SHP77 (cell line): ENCODE measurements at regions not wholly inside any gene's neighbourhood (a gene's known extent, or its start where the extent isn't known, plus 50 kb on each side); places are given as distances from the start of the nearest gene placed in this dataset.

Experiments used
- DNase-seq, 2 experiments: peaks; one replicate each; lab custom pipeline; 2025; lab: John Stamatoyannopoulos, UW

- DNase-seq = no peak
Measured at GRCh38 chr4:1476140-1476513, 69.9 kb upstream of the NKX1-1 start.

GRCh38 chr4:1475277-1476139, 69.3 kb upstream of the NKX1-1 start:
- DNase-seq = no peak

GRCh38 chr4:1474126-1475090, 68.2 kb upstream of the NKX1-1 start:
- DNase-seq = no peak

GRCh38 chr4:1473718-1474117, 67.5 kb upstream of the NKX1-1 start:
- DNase-seq = no peak

GRCh38 chr4:1472911-1473518, 66.8 kb upstream of the NKX1-1 start:
- no peak for DNase-seq

- no peak for DNase-seq
Measured at GRCh38 chr4:1472148-1472797, 66.0 kb upstream of the NKX1-1 start.

- DNase-seq = no peak
Measured at GRCh38 chr4:1471443-1472147, 65.4 kb upstream of the NKX1-1 start.

GRCh38 chr4:1470816-1471442, 64.7 kb upstream of the NKX1-1 start:
- no peak for DNase-seq

- DNase-seq = no peak
Measured at GRCh38 chr4:1470393-1470670, 64.1 kb upstream of the NKX1-1 start.

GRCh38 chr4:1469607-1470392, 63.6 kb upstream of the NKX1-1 start:
- DNase-seq = no peak

- DNase-seq = no peak
Measured at GRCh38 chr4:1469043-1469442, 62.8 kb upstream of the NKX1-1 start.

GRCh38 chr4:1467581-1468458, 61.6 kb upstream of the NKX1-1 start:
- no peak for DNase-seq

GRCh38 chr4:1466863-1467165, 60.6 kb upstream of the NKX1-1 start:
- DNase-seq = no peak

- no peak for DNase-seq
Measured at GRCh38 chr4:1466034-1466862, 60.0 kb upstream of the NKX1-1 start.

- no peak for DNase-seq
Measured at GRCh38 chr4:1465173-1466033, 59.2 kb upstream of the NKX1-1 start.

- no peak for DNase-seq
Measured at GRCh38 chr4:1464581-1465171, 58.4 kb upstream of the NKX1-1 start.

- DNase-seq = no peak
Measured at GRCh38 chr4:1463927-1464540, 57.8 kb upstream of the NKX1-1 start.
